Lower lobe of right lung (tissue), 2 donors: ENCODE measurements at regions not wholly inside any gene's neighbourhood (a gene's known extent, or its start where the extent isn't known, plus 50 kb on each side); places are given as distances from the start of the nearest gene placed in this dataset.

Source experiments
- ATAC-seq, 2 donors: fragments of 200-7000 bp; cut with Tn5 transposase; one replicate each; pipeline ENCODE4 v1.9.1; 2020 to 2022; ENCODE audit warnings: mild to moderate bottlenecking in 2 of 2, moderate library complexity in 2 of 2
- DNase-seq: peaks from one replicate; pipeline ENCODE4 v3.0.0-alpha.2; 2020
- H3K27ac ChIP-seq: fragments of 200-600 bp; one replicate; pipeline ENCODE4 v1.8.0; 2022
- H3K27me3 ChIP-seq: fragments of 200-600 bp; one replicate; pipeline ENCODE4 v1.8.0; 2022; ENCODE audit warnings: low read depth
- H3K36me3 ChIP-seq: fragments of 200-600 bp; one replicate; pipeline ENCODE4 v1.8.0; 2022; ENCODE audit warnings: mild to moderate bottlenecking
- H3K4me1 ChIP-seq: fragments of 200-600 bp; one replicate; pipeline ENCODE4 v1.8.0; 2022
- H3K4me3 ChIP-seq: fragments of 200-600 bp; one replicate; pipeline ENCODE4 v1.8.0; 2022; ENCODE audit warnings: mild to moderate bottlenecking
- H3K9me3 ChIP-seq: fragments of 200-600 bp; one replicate; pipeline ENCODE4 v1.8.0; 2022
- intact Hi-C: fragments of 100-400 bp; cut with DNase I; formaldehyde crosslinking; loops from one replicate; pipeline ENCODE4 v1.11.0; 2022
- TF ChIP-seq, protein P1 (sequence below): fragments of 200-600 bp; IDR thresholded peaks from one replicate; pipeline ENCODE4 v1.8.0; 2022; ENCODE audit warnings: antibody characterized with exemption, mild to moderate bottlenecking
- donor health status: DM: no; HTN: yes; CAD: no; lungs with severe emphysema.

DNA sequence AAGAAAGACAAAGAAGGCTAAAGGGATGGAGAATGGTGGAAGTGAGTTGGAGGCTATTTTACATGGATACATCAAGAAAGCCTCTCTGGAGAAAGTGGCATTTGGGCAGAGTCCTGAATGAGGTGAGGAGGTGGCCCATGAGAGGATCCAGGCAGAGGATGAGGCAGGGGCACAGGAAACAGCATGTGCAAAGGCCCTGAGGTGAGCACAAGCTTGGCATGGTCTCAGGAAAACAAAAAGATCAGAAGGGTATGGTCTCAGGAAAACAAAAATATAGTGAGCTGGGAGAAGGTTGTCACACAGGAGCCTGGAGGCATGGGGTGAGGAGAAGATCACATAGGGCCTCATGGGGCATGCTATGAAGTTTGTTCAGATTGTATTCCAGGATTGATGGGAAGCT lies 62.1 kb upstream of the F3 start:
- ATAC-seq (no peak), DNase-seq (no peak)
- no peaks in the 10 kb centered on the region for H3K27me3 ChIP-seq
- no peak overlapping the region for H3K27ac ChIP-seq
- no peak overlapping the region for H3K4me3 ChIP-seq
- H3K9me3 ChIP-seq = no peaks in the 10 kb centered on the region
- intact Hi-C loops = no loop called here
- peaks cover 11% of the 10 kb centered on the region for H3K4me1 ChIP-seq
- H3K36me3 ChIP-seq = no peaks in the 10 kb centered on the region
- TF ChIP-seq, protein P1, sequence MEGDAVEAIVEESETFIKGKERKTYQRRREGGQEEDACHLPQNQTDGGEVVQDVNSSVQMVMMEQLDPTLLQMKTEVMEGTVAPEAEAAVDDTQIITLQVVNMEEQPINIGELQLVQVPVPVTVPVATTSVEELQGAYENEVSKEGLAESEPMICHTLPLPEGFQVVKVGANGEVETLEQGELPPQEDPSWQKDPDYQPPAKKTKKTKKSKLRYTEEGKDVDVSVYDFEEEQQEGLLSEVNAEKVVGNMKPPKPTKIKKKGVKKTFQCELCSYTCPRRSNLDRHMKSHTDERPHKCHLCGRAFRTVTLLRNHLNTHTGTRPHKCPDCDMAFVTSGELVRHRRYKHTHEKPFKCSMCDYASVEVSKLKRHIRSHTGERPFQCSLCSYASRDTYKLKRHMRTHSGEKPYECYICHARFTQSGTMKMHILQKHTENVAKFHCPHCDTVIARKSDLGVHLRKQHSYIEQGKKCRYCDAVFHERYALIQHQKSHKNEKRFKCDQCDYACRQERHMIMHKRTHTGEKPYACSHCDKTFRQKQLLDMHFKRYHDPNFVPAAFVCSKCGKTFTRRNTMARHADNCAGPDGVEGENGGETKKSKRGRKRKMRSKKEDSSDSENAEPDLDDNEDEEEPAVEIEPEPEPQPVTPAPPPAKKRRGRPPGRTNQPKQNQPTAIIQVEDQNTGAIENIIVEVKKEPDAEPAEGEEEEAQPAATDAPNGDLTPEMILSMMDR = no peak

DNA sequence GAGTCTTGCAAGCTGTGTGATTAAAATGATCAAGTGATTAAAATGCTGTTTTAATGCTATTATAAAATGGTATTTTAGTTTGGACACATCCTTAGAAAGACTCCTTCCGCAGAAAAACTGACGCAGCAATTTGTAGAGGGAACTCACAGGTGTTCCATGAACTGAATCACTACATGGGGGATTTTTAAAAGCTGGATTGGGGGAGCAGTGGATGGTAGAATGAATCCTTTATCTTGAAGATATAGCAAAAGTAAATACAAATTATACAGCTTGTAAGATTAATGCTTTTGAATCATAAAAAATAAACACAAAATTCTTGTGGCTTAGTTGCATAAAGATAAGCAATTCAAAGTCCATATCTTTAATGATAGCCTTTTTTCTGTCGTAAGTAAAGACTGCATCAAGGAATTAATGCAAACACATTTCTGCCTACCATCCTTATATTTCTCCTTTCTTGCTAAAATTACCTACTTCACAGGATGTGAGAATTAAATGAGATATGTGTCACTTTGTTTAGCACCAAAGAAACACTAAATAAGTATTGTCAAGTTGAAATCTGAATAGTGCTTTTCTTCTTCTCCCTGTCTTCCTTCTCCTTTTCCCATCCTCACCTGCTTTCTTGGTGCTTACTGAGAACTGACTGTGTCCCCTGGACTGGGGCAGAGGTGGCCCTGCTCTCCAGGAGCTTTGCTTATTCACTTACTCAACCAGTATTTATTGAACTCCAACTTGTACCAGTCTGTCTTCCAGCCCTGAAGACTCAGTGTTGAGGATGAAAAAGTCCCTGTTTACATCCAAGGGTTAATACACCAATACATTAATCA lies 61.5 kb upstream of the F3 start:
- no peak overlapping the region for H3K27ac ChIP-seq
- no peak for ATAC-seq
- intact Hi-C loops = no loop called here

DNA sequence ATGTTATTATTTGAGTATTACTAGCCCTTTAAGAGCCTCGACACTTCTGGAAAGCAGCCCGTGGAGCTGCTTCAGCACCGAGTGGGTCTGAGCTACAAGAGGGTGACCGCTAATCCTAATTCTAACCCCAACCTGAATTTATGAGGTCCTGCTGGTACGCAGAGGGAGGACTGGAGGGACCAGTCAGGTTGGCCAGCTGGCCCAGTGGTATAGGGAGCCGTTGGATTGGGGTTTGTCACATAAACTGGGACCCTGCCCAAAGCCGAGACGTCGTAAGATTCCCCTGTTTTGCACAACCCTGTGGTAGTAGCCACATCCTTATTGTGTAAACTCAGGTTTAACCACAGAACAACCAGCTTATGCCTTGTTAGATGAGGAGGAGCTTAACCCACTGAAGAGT lies 60.8 kb upstream of the F3 start:
- ATAC-seq (peak; percentile 72 to 85), DNase-seq (peak; percentile 52)
- TF ChIP-seq, protein P1 = no peak
- Histone ChIP-seq H3K36me3 (no peaks in the 10 kb centered on the region), H3K27ac (no peak overlapping the region), H3K4me3 (peak overlapping the region; percentile 20), H3K27me3 (no peaks in the 10 kb centered on the region), H3K9me3 (no peaks in the 10 kb centered on the region), H3K4me1 (peaks cover 11% of the 10 kb centered on the region)
- intact Hi-C loops = no loop called here

More for the DNA sequence above, 61.5 kb upstream of the F3 start:
- Histone ChIP-seq H3K36me3 (no peaks in the 10 kb centered on the region), H3K9me3 (no peaks in the 10 kb centered on the region), H3K4me3 (no peak overlapping the region), H3K4me1 (peaks cover 11% of the 10 kb centered on the region), H3K27me3 (no peaks in the 10 kb centered on the region)
- TF ChIP-seq, protein P1 = no peak
- no peak for DNase-seq

DNA sequence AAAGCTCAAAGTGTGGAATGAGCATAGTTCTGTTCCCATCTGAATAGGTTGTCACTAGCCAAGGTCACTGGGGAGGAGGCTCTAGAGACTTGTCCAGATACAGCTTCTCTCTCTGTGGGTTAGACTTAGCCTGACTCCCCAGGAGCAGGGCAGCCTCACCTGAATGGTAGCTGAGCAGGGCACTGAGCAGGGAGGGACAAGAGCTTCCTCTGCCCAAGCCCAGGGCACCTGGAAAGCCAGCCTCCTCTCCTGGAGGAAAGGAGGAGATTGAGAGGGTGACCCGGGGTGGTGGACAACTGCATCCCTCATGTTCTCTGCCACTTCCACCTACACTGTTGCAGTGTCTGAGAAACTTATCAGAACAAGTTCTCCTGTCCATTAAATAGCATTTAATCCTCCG lies 59.0 kb upstream of the F3 start:
- TF ChIP-seq, protein P1 = no peak
- H3K27me3 ChIP-seq = no peaks in the 10 kb centered on the region

DNA sequence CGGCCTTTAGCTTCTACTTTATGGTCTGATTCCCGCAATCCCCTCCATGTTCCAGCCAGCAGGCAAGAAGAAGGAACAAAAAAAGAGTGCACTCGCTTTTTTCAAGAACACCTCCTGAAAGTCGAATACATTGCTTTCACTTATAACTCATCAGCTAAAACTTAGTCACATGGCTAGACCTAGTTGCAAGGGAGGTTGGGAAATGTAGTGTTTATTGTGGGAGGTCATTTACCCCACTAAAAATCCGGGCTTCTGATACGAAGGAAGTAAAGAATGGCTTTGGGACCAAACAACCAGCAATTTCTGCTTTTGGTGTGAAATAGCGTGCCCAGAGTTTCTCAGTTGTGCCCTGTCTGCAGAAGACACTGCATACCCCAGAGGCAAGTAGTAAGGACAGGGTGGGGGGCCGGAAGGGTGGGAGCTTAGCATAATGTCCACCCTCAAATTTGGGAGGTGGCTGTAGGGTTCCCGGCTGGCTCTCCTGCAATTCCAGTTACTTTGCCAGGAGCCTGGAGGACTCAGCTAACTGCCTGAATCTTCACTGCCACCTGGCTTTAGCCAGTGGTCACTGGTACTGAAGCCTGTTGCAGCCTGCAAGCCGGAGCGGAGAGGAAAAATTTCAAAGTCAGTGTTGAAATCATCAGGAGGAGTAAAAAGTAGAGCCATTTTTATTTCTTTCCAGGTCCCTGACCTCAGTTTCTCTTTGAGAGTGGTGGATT lies 57.7 kb upstream of the F3 start:
- H3K4me1 ChIP-seq = peaks cover 11% of the 10 kb centered on the region
- no peaks in the 10 kb centered on the region for H3K36me3 ChIP-seq
- no peaks in the 10 kb centered on the region for H3K27me3 ChIP-seq
- intact Hi-C loops = no loop called here
- no peak overlapping the region for H3K27ac ChIP-seq
- ATAC-seq (peak; percentile 52 to 86), DNase-seq (no peak)
- TF ChIP-seq, protein P1 = peak; percentile 47
- no peaks in the 10 kb centered on the region for H3K9me3 ChIP-seq
- no peak overlapping the region for H3K4me3 ChIP-seq

More for the DNA sequence above, 59.0 kb upstream of the F3 start:
- H3K4me3 ChIP-seq = no peak overlapping the region
- ATAC-seq (no peak), DNase-seq (no peak)
- H3K4me1 ChIP-seq = peaks cover 11% of the 10 kb centered on the region
- intact Hi-C loops = no loop called here
- no peaks in the 10 kb centered on the region for H3K36me3 ChIP-seq
- H3K9me3 ChIP-seq = no peaks in the 10 kb centered on the region
- no peak overlapping the region for H3K27ac ChIP-seq
